Type B pancreatic cell (in vitro differentiated cells): ENCODE measurements at regions not wholly inside any gene's neighbourhood (a gene's known extent, or its start where the extent isn't known, plus 50 kb on each side); places are given as distances from the start of the nearest gene placed in this dataset.

ENCODE experiments used
- DNase-seq: peaks from one replicate; pipeline ENCODE4 v3.0.0; 2021; ENCODE audit warnings: mixed read lengths; ENCODE audit not compliant: unreplicated experiment; ENCODE audit errors: extremely low spot score
- H3K27ac Mint-ChIP-seq: 2 replicates; pipeline ENCODE4 v1.8.0; 2021; ENCODE audit warnings: mild to moderate bottlenecking, mixed read lengths
- H3K27me3 Mint-ChIP-seq: 2 replicates; pipeline ENCODE4 v1.8.0; 2021; ENCODE audit warnings: mixed read lengths
- H3K36me3 Mint-ChIP-seq: 2 replicates; pipeline ENCODE4 v1.8.0; 2021; ENCODE audit warnings: mixed read lengths
- H3K4me1 Mint-ChIP-seq: one replicate; pipeline ENCODE4 v1.8.0; 2021; ENCODE audit warnings: mixed read lengths; ENCODE audit not compliant: unreplicated experiment
- H3K4me3 Mint-ChIP-seq: 2 replicates; pipeline ENCODE4 v1.8.0; 2021; ENCODE audit warnings: mild to moderate bottlenecking, mixed read lengths
- H3K9me3 Mint-ChIP-seq: 2 replicates; pipeline ENCODE4 v1.8.0; 2021; ENCODE audit warnings: mixed read lengths
- TF ChIP-seq, protein P1 (sequence below): fragments of 200-600 bp; sonication (generic); conservative IDR thresholded peaks from 2 replicates; pipeline ENCODE4 v1.5.0; 2021; ENCODE audit warnings: antibody characterized with exemption, mild to moderate bottlenecking

DNA sequence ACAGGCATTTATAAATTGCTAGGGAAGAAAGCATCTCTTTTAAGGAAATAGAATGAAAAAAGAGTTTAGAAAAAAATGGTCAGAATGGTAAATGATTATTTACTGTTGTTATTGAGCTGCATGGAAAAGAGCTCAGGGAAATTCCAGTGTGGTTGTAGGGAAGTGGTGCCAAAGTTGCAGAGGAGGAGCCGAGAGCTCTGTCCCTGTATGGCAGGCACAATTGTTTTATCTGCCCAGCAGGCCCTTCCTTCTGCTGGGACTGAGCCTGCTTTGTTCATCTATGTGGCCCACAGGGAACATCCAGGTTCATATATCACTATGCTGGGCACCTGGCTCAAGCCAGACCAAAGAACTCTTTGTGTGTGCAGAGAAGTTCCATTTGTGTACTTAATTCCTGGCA is 80.8 kb upstream of the AGAP1 start:
- peaks cover 7% of the 10 kb centered on the region for H3K9me3 Mint-ChIP-seq
- no peak overlapping the region for H3K27ac Mint-ChIP-seq
- H3K4me3 Mint-ChIP-seq = no peak overlapping the region
- peaks cover 2% of the 10 kb centered on the region for H3K27me3 Mint-ChIP-seq
- no peak for DNase-seq
- peaks cover 15% of the 10 kb centered on the region for H3K4me1 Mint-ChIP-seq
- H3K36me3 Mint-ChIP-seq = no peaks in the 10 kb centered on the region
- TF ChIP-seq, protein P1, sequence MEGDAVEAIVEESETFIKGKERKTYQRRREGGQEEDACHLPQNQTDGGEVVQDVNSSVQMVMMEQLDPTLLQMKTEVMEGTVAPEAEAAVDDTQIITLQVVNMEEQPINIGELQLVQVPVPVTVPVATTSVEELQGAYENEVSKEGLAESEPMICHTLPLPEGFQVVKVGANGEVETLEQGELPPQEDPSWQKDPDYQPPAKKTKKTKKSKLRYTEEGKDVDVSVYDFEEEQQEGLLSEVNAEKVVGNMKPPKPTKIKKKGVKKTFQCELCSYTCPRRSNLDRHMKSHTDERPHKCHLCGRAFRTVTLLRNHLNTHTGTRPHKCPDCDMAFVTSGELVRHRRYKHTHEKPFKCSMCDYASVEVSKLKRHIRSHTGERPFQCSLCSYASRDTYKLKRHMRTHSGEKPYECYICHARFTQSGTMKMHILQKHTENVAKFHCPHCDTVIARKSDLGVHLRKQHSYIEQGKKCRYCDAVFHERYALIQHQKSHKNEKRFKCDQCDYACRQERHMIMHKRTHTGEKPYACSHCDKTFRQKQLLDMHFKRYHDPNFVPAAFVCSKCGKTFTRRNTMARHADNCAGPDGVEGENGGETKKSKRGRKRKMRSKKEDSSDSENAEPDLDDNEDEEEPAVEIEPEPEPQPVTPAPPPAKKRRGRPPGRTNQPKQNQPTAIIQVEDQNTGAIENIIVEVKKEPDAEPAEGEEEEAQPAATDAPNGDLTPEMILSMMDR = no peak

DNA sequence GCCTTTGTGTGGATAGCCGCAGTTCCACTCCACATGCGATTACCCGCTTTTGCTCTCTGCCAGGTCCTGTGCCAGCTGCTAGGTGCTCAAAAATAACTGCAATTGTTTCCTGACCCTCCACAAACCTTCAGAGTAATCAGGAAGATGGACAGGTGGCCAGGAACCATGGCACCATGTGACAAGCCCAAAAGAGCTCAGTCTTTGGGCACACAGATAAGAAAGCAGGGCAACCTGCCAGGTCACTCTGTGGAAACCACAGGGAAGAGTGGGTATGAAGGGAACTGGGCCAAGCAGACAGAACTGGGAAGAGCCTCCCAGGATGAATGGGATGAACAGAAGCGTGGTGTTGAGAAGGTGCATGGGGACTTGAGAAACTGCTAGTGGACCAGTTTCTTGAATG is 79.4 kb upstream of the AGAP1 start:
- peaks cover 7% of the 10 kb centered on the region for H3K9me3 Mint-ChIP-seq
- TF ChIP-seq, protein P1 = no peak
- peaks cover 13% of the 10 kb centered on the region for H3K4me1 Mint-ChIP-seq
- no peaks in the 10 kb centered on the region for H3K36me3 Mint-ChIP-seq
- DNase-seq = no peak
- no peak overlapping the region for H3K4me3 Mint-ChIP-seq
- no peak overlapping the region for H3K27ac Mint-ChIP-seq
- H3K27me3 Mint-ChIP-seq = peaks cover 2% of the 10 kb centered on the region

DNA sequence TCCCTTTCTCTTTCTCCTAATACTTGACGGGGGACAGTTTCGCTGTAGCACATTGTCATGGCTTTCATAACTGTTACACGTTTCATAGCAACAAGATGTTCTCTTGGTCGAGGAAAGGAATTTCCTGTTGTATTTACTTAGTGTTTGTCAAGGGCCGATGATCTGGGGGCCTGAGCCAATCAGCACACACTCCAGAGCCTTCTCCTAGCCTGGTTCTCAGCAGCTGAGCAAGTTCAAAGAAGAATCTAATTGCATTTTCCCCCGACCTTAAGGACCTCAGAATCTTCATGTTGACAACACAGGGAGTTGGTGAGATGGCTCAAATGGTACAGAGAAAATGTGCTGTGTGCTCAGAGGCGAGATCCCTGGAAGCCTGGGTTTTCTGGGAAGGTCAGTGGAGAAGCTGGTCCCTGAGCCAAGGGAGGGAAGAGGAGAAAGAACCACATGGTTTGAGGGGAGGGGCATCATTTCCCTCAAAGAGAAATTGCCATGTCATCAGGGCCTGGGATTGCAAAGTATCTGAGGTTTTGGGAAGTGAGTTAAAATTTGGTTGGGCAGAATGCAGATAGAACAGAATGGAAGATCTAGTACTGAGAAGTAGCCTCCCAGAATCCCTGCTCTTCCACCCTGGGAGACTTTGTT is 76.9 kb upstream of the AGAP1 start:
- no peak overlapping the region for H3K4me3 Mint-ChIP-seq
- H3K4me1 Mint-ChIP-seq = peaks cover 13% of the 10 kb centered on the region
- no peaks in the 10 kb centered on the region for H3K36me3 Mint-ChIP-seq
- DNase-seq = no peak
- peaks cover 4% of the 10 kb centered on the region for H3K9me3 Mint-ChIP-seq
- no peaks in the 10 kb centered on the region for H3K27me3 Mint-ChIP-seq
- TF ChIP-seq, protein P1 = no peak
- peak overlapping the region; percentile 62 for H3K27ac Mint-ChIP-seq

DNA sequence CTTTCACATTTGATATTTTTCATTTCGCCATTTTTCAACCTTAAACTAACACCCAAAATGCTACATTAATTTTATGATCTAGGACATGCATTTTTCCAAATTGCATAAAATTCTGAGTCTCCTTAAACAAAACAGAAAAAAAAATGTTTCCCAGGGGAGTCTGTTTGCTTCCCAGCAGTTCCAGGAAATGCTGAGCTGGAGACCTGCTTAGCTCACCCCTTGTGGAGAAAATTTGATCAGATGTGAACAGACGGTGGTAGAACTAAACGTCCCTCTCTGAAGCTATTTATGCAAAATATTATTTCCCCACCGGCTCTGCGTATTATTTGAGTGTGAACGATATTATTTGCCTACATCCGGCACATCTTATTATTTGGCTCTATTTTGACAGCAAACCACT is 74.9 kb upstream of the AGAP1 start:
- H3K4me3 Mint-ChIP-seq = no peak overlapping the region
- peaks cover 4% of the 10 kb centered on the region for H3K9me3 Mint-ChIP-seq
- no peaks in the 10 kb centered on the region for H3K36me3 Mint-ChIP-seq
- peaks cover 13% of the 10 kb centered on the region for H3K4me1 Mint-ChIP-seq
- TF ChIP-seq, protein P1 = no peak
- no peak for DNase-seq
- no peak overlapping the region for H3K27ac Mint-ChIP-seq
- no peaks in the 10 kb centered on the region for H3K27me3 Mint-ChIP-seq

DNA sequence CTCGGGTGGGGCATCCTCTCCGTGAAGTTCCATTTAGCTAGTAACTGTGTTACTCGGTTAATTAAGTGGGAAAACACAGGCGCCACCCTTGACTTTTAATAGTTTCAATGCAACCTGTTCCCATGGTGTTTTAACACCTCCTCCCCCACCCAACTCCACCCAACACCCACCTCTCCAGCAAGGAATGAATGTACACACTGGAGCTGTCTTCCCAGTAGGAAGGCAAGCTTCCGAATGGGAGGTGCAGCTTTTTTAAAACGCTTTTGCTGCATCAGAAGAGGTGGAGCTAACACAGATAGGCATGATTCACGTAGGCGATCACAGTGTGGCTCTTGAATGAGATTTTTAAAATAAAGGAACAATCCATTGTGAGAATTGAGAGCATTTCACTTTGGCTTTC is 73.8 kb upstream of the AGAP1 start:
- DNase-seq = no peak
- peaks cover 9% of the 10 kb centered on the region for H3K9me3 Mint-ChIP-seq
- H3K36me3 Mint-ChIP-seq = no peaks in the 10 kb centered on the region
- no peaks in the 10 kb centered on the region for H3K27me3 Mint-ChIP-seq
- H3K27ac Mint-ChIP-seq = no peak overlapping the region
- TF ChIP-seq, protein P1 = no peak
- peaks cover 13% of the 10 kb centered on the region for H3K4me1 Mint-ChIP-seq
- H3K4me3 Mint-ChIP-seq = no peak overlapping the region

DNA sequence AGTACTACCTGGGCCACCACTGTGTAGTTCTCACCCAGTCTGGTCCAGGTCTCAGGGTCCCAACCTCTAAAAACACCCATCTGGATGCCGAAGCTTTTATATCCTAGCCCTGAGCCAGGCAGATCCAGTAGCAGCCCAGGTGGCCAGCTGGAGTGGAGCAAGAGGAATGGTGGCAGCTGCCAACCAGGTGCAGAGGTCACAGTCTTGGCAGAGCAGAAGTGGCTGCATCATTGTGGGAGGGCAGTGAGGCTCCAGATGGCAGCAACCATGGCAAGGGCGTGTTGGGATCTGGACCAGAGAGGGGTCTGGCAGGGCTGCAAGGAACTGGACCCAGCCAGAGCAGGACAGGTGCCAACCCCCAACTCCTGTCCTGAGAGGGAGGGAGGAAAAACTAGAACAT is 72.2 kb upstream of the AGAP1 start:
- TF ChIP-seq, protein P1 = no peak
- H3K27me3 Mint-ChIP-seq = no peaks in the 10 kb centered on the region
- no peak overlapping the region for H3K27ac Mint-ChIP-seq
- no peak for DNase-seq
- no peak overlapping the region for H3K4me3 Mint-ChIP-seq
- H3K36me3 Mint-ChIP-seq = no peaks in the 10 kb centered on the region
- H3K9me3 Mint-ChIP-seq = peaks cover 9% of the 10 kb centered on the region
- H3K4me1 Mint-ChIP-seq = peaks cover 12% of the 10 kb centered on the region
